NAMALWA (cell line): ENCODE measurements at regions not wholly inside any gene's neighbourhood (a gene's known extent, or its start where the extent isn't known, plus 50 kb on each side); places are given as distances from the start of the nearest gene placed in this dataset.
"Not testable (repeated sequence)": the region's sequence is repeated elsewhere in the genome, so short reads cannot be mapped to it uniquely, and the experiment has no call there.

Experiments used
- DNase-seq: peaks from one replicate; pipeline ENCODE4 v3.0.0-alpha.2; 2015; ENCODE audit warnings: low spot score

DNA sequence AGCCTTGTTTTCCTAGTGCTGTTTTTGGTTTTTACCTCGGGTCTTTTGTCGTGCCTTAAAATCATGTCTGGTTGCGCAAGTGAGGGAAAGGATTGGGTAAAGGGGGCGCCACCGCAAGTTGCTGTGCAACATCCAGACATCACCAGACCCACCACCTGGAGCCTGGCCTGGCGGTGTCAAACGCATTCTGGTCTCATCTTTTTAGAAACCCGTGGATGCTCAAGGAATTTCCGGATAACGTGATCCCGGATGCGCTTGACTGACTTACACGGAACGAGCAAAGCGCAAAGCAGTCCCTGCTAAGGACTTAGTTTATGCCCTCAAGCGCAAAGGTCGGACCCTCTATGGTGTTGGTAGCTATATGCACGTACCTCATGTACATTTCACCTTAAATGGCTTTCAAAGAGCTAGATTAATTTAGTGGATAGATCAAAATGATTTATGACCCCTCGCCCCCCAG lies 105.2 kb downstream of the OR2B2 start:
- DNase-seq, result peak; percentile 92

DNA sequence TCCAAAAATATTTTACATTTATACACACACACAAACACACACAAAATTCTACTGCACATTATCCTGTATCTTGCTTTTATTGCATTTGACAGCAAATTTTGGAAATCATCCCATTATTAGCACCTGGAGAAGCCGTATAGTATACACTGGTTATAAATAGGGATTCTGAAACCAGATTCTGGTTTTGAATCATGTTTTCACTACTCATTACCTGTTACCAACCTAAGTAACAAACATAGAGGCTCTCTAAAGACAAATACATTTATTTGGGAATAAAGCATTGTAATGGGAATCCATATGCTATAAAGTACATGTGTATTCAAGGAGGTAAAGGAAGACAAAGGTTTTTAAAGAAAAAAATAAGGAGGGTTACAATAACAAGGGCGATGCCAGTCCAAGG lies 106.8 kb downstream of the OR2B2 start:
- DNase-seq, result no peak

DNA sequence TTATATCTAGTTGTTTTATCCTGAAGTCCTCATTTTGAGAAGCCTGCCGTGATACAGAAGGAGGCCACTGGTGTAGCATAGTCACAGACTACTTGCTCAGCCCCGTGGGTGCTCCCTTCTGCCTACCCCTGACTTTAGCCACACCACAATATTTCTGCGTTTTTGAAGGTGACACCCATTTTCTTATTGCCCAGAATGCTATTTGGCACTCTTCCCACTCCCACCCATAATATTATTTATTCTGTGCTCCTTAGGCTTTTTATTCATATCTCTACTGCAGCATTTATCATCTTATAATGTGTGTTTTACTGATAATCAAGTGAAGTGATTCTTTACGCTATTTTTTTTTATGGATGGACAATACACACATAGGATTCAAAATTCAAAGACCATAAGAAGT lies 107.3 kb downstream of the OR2B2 start:
- DNase-seq, result no peak

DNA sequence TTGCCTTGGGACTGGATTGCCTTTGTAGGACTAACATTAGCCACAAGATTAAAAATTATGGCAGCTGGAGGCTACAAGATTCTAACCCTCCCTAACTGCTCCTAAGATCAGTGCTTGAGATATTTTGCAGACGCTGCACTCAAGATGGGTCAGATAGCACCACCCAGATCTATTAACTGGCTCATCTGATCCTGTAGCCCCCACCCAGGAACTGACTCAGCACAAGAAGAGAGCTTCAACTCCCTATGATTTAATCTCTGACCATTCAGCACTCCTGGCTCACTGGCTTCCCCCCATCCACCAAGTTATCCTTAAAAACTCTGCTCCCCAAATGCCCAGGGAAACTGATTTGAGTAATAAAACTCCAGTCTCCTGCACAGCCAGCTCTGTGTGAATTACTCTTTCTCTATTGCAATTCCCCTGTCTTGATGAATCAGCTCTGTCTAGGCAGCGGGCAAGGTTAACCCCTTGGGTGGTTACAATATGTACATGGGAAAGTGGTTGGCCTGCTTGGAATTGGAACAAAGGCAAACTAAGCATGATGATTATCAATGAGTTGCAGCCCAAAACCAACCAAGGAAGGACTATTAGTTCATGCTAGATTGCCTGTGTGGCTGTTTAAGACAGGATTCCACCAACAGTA lies 111.3 kb downstream of the OR2B2 start:
- DNase-seq, result no peak

DNA sequence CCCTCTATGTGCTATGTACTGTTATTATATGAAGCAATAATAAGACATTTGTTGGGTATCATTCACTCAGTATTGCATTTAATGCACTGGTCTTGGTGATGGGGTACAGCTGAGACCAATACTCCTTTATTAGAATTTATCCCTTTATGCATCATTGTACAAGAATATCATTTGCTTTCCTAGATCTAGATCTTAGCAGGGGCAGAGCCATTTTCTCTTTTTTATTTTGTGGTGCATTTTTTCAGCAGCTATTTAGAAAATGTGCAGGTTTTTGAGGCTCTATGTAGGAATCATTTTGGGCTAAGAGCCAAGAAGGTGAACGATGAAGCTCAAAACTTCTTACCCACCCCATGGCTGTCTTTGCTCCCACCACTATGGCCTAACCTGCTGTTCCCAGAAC lies 114.2 kb downstream of the OR2B2 start:
- no peak for DNase-seq

DNA sequence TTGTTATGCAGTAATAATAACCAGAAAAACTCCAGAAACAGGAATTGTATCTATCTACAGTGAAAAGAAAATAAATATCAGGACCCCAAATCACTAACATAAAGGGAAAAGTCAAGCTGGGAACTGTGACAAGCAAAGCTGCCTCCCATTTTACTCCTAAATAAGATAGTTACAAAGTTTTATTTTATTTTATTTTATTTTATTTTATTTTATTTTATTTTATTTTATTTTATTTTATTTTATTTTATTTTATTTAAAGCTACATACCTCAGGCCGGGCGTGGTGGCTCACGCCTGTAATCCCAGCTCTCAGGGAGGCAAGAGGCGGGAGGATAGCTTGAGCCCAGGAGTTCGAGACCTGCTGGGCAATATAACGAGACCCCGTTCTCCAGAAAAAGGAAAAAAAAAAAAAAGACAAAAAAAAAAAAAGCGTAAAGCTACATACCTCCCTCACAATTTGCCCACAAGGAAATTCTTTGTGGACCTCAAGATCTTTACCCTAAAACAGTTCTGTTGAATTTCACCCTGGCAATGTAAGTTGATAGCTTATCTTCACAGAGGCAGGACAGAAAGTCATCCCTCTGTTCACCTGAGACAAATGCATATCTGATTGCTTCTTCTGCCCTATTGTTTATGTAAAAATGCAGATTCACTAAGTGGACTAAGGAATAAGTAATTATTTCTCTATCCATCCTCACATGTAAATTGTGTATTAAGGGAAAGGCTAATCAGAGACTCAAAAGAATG lies 115.3 kb downstream of the OR2B2 start:
- DNase-seq, result not testable (repeated sequence)

DNA sequence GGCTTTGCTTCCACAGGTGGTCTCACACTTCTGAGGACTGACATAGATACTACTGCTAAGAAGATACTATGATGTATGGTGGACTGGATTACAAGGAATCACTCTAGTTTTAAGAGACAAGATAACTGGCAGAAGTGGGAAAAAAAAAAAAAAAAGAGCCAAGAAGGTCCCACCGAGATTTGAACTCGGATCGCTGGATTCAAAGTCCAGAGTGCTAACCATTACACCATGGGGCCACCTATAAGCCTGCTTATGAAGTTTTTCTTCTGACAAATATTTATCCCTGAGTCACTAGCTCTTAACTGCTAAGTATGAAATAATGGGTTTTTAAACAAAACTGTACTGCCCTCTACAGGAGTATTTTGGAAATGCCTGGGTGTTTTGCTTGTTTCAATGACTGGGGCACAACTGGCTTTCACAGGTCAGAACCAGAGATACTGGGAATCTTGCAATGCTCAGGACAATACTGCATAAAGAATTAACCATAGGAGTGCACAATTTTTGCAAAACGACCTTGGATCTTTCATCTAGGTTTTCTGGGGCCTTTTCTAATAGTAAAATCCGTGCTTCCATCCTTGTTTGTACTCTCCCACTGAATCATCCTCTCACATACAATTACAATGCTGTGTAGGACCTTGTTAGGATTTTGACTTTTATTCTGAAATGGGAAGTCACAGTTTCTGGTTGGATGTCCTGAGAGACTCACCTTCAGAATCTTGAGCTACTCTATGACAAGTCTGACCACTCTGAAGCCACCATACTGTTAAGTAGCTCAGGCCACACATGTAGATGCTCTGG lies 116.3 kb downstream of the OR2B2 start:
- peak; percentile 97 for DNase-seq

DNA sequence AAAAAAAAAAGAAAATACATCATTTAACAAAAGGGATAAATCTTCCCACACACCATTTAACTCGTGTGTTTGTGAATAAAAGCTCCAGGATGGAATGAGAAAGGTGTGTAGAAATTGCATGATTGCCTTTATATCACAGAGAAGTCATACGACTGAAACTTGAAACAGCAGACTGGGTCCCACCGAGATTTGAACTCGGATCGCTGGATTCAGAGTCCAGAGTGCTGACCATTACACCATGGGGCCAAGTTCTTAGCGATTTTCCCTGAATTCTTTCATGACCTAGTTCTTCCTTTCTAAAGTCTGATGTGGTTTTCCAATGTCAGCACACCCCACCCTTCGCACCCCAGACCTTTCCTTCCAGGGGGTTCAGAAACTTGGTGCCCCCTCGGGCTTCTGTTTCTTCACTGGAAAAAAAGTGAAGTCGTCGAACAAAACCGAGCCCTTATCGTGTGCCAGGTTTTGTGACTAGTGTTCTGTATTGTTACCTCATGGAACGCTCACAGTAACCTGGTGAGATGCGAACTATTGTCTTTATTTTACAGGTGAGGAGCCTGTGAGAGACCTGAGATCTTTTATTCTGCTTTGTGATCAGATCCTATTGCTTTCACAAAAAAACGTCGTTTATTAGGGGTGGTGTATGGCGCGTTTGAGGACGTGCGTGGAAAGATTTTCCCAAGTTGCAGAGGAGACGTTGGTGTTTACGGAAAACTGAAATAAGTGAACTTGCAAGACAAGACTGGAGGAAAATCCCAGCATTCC lies 120.8 kb downstream of the OR2B2 start:
- peak; percentile 65 for DNase-seq

DNA sequence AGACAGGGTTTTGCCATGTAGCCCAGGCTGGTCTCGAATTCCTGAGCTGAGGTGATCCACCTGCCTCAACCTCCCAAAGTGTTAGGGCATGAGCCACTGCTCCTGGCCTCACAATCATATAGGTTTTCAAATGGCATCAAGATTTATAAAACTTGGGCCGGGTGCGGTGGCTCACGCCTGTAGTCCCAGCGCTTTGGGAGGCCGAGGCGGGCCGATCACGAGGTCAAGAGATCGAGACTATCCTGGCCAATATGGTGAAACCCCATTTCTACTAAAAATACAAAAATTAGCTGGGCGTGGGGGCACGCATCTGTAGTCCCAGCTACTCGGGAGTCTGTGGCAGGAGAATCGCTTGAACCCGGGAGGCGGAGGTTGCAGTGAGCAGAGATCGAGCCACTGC lies 123.8 kb downstream of the OR2B2 start:
- DNase-seq, result not testable (repeated sequence)

DNA sequence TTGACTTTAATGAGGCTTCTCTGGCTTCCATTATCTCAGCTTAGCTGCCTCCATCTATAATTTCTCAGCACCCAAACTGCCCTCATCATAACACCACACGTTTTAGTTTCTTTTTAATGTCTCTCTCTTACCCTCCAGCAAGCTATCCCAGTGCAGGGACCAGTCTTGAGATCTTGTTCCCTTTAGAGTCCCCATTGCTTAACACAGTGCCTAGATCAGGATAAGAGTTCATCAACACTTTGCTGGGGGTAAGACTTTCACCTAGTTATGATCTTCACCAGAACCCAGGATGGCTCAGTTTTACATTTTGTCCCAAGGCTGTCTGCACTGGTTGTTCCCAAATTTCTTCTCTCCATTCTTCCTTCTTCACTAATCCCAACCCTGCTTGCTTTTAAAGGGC lies 126.1 kb downstream of the OR2B2 start:
- no peak for DNase-seq

DNA sequence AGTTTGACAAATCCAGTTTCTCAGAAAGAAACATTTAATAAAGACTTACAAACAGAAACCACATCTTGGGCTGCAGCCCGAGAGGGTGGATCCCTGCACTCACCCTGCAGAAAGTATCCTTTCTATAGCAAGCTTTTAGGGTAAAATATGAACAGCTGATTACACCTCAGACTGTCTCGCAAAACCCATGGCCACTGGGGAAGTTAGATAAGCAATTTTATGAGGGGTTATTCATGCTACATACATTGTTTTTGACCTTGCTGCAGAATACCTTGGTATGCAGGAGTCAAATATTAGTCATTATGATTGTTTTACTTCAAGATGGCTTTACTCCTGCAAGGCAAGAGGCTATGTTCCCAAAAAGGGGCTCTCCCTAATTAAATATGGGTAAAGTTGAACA lies 126.9 kb downstream of the OR2B2 start:
- no peak for DNase-seq

DNA sequence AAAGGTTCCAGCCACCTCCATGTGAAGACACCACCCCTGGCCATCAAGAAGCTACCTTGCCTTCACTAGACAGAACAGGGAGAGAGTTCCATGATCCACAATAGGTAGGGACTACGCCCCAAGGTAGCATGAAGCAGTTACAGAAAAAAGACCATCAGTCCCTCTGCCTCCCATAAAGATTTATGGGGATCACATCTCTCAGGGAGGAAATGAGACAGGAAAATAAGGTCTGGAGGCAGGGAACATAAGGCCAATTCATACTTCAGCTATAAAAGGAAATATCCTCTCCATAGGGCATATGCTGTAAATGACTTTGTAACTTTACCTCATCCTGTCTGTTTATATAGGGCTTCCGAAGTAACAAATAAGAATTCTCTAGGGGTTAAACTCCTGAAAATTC lies 129.4 kb downstream of the OR2B2 start:
- DNase-seq, result no peak

DNA sequence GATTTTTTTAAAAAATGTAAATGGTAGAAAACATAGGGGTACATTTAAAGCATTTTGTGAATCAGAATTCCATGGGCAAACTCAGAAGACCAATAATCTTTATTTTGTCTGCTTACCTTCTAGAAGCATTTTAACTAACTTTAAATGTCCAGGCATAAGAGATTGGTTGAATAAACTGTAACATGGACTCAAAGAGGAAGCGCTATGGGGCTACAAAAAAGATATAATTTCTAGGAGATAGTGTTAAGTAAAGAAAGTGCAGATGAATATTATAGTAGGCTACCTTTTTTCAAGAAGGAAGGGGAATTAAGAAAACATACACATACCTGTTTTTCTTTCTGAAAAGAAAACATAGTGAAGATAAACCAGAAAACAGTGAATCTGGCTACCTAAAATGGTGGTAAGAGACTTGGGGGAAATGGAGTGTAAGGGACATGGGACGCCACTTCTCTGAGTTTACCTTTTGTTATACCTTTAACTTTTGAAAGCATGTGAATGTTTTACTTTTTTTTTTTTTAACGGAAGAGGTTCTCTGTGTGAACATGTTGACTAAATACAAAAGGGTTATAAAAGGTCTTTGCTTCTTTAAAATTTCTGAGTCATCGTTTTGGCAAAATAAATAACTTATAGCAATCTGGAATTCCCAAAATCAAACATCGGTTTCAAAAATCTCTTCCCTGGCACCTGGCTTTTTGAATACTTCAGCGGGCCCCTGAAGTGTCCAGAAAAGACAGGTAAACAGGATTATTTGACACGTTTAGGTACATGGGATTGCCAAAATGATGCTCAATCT lies 133.4 kb downstream of the OR2B2 start:
- DNase-seq, result no peak

DNA sequence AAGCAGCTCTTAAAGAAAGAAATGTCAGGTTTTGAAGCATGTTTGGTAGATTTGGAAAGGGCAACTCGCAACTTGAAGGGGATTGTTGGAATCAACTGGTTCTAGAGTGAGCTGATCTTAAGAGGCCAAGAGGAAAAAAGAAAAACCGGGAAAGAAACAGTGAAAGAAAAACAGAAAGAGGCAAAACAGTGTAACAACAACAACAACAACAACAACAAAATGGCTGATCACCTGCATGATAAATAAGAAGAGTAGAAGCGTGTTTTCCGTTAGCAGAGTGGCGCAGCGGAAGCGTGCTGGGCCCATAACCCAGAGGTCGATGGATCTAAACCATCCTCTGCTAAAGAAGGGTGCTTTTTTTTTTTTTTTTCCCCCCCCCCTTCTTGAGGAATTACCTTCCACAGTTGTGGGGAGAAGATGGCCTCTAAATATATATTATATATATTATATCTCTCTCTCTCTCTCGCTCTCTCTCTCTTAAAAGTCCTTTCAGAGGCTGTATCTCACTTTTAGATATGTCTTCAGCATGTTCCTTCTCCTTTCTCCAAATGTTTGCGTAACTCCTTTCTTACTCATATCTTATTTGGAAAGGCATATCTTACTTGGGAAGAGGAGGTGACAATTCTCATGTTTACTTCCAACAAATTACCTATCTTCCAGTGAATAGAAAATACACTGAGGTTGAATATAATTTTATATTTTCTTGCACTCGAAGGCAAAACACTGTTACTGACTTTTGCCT lies 134.4 kb downstream of the OR2B2 start:
- DNase-seq, result no peak

DNA sequence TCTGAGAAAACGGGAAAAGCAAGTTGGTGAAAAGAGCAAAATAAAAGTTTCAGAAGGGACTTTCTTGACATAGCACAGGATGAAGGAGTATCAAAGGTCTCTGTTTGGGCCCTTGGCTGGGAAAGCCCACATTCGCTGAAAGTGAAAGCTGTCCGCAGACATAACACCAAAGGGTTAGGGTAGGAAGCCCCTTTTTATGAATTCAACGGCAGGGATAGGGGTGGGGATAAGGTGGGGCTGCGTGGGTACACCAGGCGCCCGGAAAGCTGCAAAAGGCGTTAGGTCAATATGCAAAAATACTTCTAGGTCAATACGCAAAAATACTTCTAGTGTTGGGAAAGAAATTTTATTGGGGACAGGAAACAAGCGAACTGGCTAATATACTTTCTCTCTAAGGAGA lies 135.1 kb downstream of the OR2B2 start:
- DNase-seq, result no peak

DNA sequence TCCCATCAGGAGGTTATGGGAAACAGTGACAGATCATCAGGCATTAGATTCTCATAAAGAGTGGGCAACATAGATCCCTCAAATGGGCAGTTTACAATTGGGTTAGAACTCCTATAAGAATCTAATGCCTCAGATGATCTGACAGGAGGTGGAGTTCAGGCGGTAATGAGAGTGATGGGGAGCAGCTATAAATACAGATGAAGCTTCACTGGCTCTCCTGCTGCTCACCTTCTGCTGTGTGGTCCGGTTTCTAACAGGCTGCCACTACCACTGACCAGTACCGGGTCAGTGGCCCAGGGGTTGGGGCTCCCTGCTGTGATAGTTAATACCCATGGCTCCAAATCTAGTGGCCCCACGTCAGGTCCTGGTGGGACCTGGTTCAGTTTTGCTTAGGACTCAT lies 135.7 kb downstream of the OR2B2 start:
- no peak for DNase-seq

DNA sequence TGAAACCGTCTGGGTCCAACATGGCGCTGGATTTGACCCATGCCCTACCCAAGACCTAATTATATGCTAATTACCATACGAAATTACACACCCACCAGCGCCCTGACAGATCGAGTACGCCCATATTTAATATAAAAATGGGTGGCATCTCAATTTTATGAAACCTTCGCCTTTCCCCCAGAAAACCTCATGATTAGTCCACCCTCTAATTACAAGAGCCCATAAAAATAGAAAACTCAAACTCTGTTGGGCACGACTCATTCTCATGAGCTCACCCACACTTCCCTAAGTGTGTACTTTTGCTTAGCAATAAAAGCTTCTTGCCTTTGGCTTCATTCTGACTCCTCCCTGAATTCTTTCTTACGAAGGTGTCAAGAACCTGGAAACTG lies 136.4 kb downstream of the OR2B2 start:
- DNase-seq, result no peak

DNA sequence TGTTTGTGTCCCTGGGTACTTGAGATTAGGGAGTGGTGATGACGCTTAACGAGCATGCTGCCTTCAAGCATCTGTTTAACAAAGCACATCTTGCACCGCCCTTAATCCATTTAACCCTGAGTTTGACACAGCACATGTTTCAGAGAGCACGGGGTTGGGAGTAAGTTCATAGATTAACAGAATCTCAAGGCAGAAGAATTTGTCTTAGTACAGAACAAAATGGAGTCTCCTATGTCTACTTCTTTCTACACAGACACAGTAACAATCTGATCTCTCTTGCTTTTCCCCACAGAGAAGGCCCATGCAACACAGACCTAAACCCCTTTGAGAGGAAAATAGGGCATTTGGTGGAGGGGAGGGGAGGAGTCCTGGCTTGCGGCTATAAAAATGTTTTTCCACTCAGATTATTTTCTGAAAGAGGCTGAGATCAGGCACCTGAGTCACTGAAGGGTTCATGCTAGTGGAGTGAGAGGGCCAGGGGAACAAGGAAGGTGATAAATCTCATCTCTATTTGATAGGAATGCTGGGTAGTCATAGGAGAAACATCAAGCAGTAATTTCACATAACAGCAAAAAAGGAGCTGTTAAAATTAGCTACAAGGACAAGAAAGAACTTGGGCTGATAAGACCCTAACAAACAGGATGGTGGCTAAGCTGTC lies 136.9 kb downstream of the OR2B2 start:
- DNase-seq, result not testable (repeated sequence)

DNA sequence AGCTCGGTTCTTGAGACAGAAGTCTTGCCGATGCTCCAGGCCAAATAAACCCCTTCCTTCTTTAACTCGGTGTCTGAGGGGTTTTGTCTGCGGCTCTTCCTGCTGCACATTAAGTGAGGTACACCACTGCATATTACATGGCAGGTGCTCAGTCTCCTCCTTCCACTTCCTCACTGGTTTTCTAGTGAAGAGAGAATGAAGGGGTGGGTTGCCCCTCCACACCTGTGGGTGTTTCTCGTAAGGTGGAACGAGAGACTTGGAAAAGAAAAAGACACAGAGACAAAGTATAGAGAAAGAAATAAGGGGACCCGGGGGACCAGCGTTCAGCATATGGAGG lies 138.0 kb downstream of the OR2B2 start:
- DNase-seq, result not testable (repeated sequence)

DNA sequence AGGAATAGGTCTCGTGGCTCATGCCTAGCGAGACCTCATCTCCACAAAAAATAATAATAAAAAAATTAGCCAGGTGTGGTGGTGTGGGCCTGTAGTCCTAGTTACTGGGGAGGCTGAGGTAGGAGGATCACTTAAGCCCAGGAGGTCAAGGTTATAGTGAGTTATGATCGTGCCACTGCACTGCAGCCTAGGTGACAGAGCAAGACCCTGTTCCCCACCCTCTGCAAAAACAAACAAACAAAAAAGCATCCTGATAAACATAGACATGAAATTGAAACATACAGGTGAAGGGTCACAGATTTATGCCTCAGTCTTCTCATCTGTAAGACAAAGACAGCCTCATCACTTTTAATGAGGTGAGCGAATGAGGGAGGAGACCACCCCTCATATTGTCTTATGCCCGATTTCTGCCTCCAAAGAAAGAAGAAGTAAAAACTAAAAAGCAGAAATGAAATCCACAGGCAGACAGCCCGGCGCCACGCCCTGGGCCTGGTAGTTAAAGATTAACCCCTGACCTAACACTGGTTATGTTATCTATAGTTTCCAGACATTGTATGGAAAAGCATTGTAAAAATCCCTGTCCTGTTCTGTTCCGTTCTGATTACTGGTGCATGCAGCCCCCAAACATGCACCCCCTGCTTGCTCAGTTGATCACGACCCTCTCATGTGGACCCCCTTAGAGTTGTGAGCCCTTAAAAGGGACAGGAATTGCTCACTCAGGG lies 138.5 kb downstream of the OR2B2 start:
- DNase-seq, result not testable (repeated sequence)
